Left lung (tissue), 4 donors: ENCODE measurements at regions not wholly inside any gene's neighbourhood (a gene's known extent, or its start where the extent isn't known, plus 50 kb on each side); places are given as distances from the start of the nearest gene placed in this dataset.

Experiments used
- ATAC-seq: fragments of 200-7000 bp; cut with Tn5 transposase; one replicate; pipeline ENCODE4 v1.9.1; 2020; ENCODE audit warnings: moderate library complexity
- DNase-seq, 4 donors: peaks; one replicate each; pipeline ENCODE4 v3.0.0-alpha.2; 2013 to 2020
- H3K27ac ChIP-seq, 2 donors: fragments of 200-600 bp; sonication (generic) in 1 of 2; one replicate each; pipeline versions ENCODE4 v1.5.0 to v1.8.0; 2020 to 2021
- H3K27me3 ChIP-seq, 2 donors: fragments of 200-600 bp; sonication (generic) in 1 of 2; one replicate each; pipeline versions ENCODE4 v1.5.0 to v1.8.0; 2020 to 2021
- H3K36me3 ChIP-seq, 2 donors: fragments of 200-600 bp; sonication (generic) in 1 of 2; one replicate each; pipeline versions ENCODE4 v1.5.0 to v1.8.0; 2020 to 2021
- H3K4me1 ChIP-seq, 2 donors: fragments of 200-600 bp; one replicate each; pipeline ENCODE4 v1.8.0; 2021
- H3K4me3 ChIP-seq, 2 donors: fragments of 200-600 bp; sonication (generic) in 1 of 2; one replicate each; pipeline versions ENCODE4 v1.5.0 to v1.8.0; 2020 to 2021; ENCODE audit warnings: mild to moderate bottlenecking in 1 of 2
- H3K9me3 ChIP-seq, 2 donors: fragments of 200-600 bp; sonication (generic) in 1 of 2; one replicate each; pipeline versions ENCODE4 v1.5.0 to v1.8.0; 2020 to 2021
- CTCF ChIP-seq, 2 donors: fragments of 200-600 bp; sonication (generic) in 1 of 2; IDR thresholded peaks; one replicate each; pipeline versions ENCODE4 v1.5.0 to v1.8.0; 2021; ENCODE audit warnings: antibody characterized with exemption in 2 of 2
- intact Hi-C, 2 donors: fragments of 100-400 bp; cut with DNase I; formaldehyde crosslinking; loops; one replicate each; pipeline versions ENCODE4 v1.11.2 to v1.14.2; 2022
- donor health status: DM: no; HTN: yes; CAD: no.
- donor health status: DM: no; HTN: no; CAD: no.

GRCh38 chr11:130995266-130995665, 79.0 kb upstream of the SNX19 start:
- DNase-seq: no peak
- TF ChIP-seq CTCF (IDR thresholded peaks at IDR 0.05): no peak
- intact Hi-C loops: no loop called here
- Histone ChIP-seq H3K27ac (no peak overlapping the region), H3K27me3 (no peaks in the 10 kb centered on the region), H3K4me1 (peaks cover 0 to 10% of the 10 kb centered on the region in 2 donors), H3K36me3 (no peaks in the 10 kb centered on the region), H3K9me3 (no peaks in the 10 kb centered on the region), H3K4me3 (no peak overlapping the region)
- no peak for ATAC-seq

GRCh38 chr11:130997278-130997677, 81.0 kb upstream of the SNX19 start:
- Histone ChIP-seq H3K4me3 (no peak overlapping the region), H3K4me1 (peaks cover 0 to 10% of the 10 kb centered on the region in 2 donors), H3K27ac (no peak overlapping the region), H3K27me3 (no peaks in the 10 kb centered on the region), H3K9me3 (no peaks in the 10 kb centered on the region), H3K36me3 (no peaks in the 10 kb centered on the region)
- ATAC-seq (no peak), DNase-seq (no peak)
- intact Hi-C loops: no loop called here
- TF ChIP-seq CTCF (IDR thresholded peaks at IDR 0.05): no peak

GRCh38 chr11:130999086-130999485, 82.8 kb upstream of the SNX19 start:
- H3K36me3 ChIP-seq: no peaks in the 10 kb centered on the region
- H3K4me3 ChIP-seq: no peak overlapping the region
- H3K27ac ChIP-seq: peak overlapping the region in 1 of 2 donors; percentile 5
- intact Hi-C loops: no loop called here
- H3K4me1 ChIP-seq: peaks cover 0 to 10% of the 10 kb centered on the region in 2 donors
- H3K27me3 ChIP-seq: no peaks in the 10 kb centered on the region
- no peak for TF ChIP-seq CTCF (IDR thresholded peaks at IDR 0.05)
- ATAC-seq (no peak), DNase-seq (no peak)
- no peaks in the 10 kb centered on the region for H3K9me3 ChIP-seq

GRCh38 chr11:130999992-131000770, 83.9 kb upstream of the SNX19 start:
- Histone ChIP-seq H3K36me3 (no peaks in the 10 kb centered on the region), H3K27me3 (no peaks in the 10 kb centered on the region), H3K27ac (peak overlapping the region in 1 of 2 donors; percentile 5), H3K4me3 (no peak overlapping the region), H3K9me3 (no peaks in the 10 kb centered on the region), H3K4me1 (peaks cover 0 to 10% of the 10 kb centered on the region in 2 donors)
- ATAC-seq (peak; percentile 87), DNase-seq (no peak)
- TF ChIP-seq CTCF (IDR thresholded peaks at IDR 0.05): no peak
- intact Hi-C loops: no loop called here

GRCh38 chr11:131002145-131002544, 85.9 kb upstream of the SNX19 start:
- DNase-seq (no peak), ATAC-seq (no peak)
- no peak for TF ChIP-seq CTCF (IDR thresholded peaks at IDR 0.05)
- no peaks in the 10 kb centered on the region for H3K36me3 ChIP-seq
- intact Hi-C loops: no loop called here
- H3K27me3 ChIP-seq: no peaks in the 10 kb centered on the region
- no peak overlapping the region for H3K27ac ChIP-seq
- no peaks in the 10 kb centered on the region for H3K9me3 ChIP-seq
- peaks cover 0 to 10% of the 10 kb centered on the region in 2 donors for H3K4me1 ChIP-seq
- no peak overlapping the region for H3K4me3 ChIP-seq
